SK-N-DZ (cell line): ENCODE measurements at regions not wholly inside any gene's neighbourhood (a gene's known extent, or its start where the extent isn't known, plus 50 kb on each side); places are given as distances from the start of the nearest gene placed in this dataset.
"Not testable (repeated sequence)": the region's sequence is repeated elsewhere in the genome, so short reads cannot be mapped to it uniquely, and the experiment has no call there.

Source experiments
- DNase-seq: peaks from one replicate; pipeline ENCODE4 v3.0.0-alpha.2; 2015; ENCODE audit warnings: low spot score

DNA sequence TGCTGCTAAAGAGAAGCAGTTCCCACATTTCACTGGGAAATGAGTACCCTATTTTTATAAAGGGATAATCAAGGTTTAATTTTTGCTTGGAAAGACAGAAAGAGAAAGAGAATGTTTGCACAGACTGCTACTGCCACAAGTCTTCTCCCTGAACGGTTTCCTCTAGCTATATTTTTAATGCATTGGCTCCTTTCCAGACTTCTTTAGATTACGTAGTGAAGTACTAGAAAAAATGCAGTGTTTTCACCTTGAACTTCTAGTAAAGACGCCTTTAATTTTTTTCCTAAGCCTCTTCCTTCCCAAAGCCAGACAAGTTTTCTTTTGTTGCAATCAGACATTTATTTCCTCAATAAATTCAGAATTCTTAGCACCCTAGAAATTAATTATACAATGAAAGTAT is 248.3 kb upstream of the CCDC54 start:
- DNase-seq: no peak

DNA sequence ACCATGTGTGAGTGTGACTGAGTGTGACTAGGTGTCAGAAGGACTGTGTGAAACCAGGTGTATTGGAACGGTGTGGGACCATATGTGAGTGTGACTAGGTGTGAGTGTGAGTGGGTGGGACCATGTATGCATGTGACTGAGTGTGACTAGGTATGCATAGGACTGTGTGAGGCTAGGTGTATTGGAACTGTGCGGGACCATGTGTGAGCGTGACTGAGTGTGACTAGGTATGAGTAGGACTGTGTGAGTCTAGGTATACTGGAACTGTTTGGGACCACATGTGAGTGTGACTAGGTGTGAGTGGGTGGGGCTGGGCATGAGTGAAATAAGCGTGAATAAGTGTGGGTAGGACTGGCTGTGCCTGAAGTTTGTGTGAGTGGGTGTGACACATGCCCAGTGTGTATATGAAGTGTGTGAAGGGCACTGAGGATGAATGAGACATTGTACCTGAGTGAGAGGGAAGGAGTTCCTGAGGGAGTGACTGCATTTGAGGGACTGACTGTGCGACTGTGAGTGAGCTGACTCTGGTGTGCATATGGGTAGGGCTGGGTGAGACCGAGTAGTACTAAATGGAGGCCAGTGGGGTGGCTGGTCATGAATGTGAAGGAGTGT is 247.0 kb upstream of the CCDC54 start:
- DNase-seq: no peak

DNA sequence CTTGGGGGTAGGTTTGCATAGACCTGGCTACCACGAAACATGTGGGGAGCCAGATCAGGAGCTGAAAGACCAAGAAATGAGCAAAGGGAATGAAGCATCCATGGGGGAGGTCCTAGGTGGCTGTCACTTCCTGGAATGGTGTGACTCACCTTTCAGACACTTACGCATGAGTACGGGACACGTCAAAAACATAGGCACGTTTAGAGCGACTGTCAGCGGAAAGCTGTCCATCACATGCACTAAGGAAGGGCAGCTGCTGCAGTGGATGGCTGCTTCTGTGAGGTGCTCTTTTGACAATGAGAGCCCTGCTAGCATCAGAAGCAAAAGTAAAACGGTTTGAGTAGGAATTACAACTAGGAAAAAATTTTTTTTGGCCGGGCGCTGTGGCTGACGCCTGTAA is 244.6 kb upstream of the CCDC54 start:
- DNase-seq: no peak

DNA sequence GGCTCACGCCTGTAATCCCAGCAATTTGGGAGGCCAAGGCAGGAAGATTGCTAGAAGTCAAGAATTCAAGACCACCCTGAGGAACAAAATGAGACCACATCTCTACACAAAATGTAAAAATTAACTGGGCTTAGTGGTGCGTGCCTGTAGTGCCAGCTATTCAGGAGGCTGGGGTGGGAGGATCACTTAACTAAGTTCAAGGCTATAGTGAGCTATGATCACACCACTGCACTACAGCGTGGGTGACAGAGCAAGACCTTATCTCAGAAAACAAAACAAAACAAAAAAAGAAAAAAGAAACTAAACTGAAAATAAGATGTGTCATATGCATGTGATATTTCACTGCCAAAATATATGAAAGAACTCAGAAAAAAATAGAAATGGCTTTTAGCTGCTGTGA is 243.3 kb upstream of the CCDC54 start:
- no peak for DNase-seq

DNA sequence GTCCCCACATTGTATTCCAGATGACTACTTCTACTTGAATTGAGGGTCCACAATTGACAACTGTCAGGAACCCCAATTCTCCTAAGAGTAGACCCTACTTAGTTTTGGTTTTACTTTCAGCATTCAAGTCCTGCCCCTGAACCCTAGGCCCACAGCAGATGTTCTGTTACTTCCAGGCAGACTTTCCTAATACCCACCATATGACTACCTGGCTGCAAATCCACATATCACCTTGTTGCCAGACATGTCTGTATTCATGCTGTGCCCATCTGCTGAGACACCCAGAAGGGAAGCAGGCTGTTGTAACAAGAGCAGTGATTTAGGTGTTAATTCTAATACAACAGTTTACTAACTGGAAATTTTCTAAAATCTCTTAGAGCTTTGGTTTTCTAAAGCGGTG is 235.1 kb upstream of the CCDC54 start:
- no peak for DNase-seq

DNA sequence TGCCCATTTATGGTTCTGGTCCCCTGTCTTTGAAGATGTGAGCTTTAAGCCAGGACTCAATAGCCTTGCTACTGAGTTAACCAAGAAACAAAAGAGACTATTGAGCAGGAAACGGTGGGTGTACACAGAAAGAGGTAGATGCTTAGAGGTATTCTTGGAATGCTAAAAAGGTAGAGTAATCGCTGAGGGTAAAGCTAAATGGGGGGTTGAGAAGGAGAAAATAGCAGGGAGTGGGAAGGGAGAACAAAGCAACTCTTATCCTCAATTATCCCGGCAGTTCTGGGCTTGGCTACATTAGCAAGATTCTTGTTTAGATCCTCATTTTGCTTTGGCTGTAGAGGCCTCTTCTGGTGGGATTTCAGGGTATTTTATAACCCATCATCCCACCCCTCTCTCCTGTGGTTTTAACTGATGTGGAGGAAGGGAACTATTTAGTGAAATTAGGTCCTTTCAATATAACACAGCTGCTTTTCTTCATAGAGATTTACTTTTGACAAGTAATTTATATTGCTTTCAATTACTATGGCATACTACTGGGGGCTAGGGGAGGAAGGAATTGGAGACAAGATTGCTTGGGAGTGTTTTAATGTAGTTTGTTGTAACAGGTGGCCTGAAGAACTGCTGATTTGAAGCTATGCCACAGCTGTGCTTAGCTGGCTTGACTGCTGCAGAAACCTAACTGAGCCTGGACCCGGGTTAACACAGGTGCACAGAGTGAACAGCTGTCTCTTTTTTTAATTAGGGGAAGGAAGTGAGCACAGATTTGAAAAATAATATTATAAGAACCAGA is 234.3 kb upstream of the CCDC54 start:
- DNase-seq: peak; percentile 46

DNA sequence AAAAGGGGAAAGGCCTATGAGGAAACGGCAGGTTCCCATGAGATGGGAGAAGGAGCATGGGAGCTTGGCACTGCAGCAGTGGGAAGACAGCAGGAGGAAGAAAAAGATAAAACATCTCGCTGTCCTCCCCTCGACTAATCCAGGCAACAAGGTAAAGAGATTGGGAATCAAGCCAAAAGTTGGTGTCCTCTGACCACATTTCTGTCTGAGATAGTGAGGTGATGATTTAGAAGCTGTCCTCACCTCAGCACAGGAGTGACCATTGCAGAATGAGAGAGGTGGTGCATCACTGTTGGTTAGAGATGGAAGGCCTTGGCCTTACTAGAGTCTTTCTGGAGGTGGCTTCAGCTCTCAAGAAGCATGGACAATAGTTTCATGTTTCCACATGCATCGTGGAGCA is 226.6 kb upstream of the CCDC54 start:
- no peak for DNase-seq

DNA sequence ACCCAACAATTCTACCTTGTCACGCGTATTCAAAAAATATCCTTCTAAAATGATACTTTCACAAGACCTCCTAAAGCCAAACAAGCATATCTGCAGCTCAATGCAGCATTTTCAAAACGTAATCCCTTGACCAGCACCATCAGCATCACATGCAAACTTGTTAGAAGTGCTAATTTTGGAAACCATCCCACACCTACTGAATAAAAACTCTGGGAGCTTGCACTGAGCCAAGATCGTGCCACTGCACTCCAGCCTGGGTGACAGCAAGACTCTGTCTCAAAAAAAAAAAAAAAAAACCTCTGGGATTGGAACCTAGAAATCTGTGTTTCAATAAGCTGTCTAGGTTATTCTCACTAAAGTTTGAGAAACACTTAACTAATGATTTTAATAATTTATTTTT is 223.3 kb upstream of the CCDC54 start:
- DNase-seq: no peak

DNA sequence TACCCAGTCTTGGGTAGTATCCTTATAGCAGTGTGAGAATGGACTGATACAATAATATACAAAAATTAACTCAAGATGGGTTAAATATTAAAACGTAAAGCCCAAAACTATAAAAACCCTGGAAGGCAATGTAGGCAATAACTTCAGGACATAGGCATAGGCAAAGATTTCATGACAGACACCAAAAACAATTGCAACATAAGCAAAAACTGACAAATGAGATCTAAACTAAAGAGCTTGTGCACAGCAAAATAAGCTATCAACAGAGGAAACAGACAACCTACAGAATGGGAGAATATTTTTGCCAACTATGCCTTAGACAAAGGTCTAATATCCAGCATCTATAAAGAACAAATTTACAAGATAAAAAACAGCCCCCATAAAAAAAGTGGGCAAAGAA is 204.8 kb upstream of the CCDC54 start:
- DNase-seq: no peak

DNA sequence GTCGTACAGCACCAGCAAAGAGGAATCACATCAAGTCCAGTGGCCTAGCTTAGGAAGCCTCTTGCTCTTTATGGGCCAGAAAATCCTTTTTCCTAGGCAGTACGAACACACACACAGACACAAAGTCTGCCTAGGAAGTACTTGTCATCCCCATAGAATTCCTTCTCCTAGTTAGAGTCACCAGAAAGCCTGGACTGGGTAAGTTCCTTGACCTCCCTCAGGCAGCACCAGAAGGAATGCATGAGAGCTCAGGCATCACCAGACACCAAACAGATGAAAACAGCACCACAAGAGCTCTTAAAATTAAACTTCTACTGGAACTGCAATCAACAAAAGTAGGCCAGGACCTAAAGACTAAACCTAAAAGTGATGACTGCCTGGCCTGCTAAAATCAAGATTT is 192.9 kb upstream of the CCDC54 start:
- no peak for DNase-seq

DNA sequence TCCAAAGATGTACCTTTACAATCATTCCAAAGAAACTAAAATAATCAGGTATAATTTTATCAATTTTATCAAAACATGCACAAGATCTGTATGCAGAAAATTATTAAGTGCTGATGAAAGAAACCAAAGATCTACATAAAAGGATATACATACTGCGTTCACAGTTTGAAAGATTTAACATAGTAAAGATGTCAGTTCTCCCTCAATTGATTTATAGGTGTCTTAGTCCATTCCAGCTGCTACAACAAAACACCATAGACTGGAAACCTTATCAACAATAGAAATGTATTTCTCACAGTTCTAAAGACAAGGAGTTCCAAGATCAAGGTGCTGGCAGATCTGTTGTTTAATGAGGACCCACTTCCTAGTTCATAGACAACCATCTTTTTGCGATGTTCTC is 189.0 kb upstream of the CCDC54 start:
- no peak for DNase-seq

DNA sequence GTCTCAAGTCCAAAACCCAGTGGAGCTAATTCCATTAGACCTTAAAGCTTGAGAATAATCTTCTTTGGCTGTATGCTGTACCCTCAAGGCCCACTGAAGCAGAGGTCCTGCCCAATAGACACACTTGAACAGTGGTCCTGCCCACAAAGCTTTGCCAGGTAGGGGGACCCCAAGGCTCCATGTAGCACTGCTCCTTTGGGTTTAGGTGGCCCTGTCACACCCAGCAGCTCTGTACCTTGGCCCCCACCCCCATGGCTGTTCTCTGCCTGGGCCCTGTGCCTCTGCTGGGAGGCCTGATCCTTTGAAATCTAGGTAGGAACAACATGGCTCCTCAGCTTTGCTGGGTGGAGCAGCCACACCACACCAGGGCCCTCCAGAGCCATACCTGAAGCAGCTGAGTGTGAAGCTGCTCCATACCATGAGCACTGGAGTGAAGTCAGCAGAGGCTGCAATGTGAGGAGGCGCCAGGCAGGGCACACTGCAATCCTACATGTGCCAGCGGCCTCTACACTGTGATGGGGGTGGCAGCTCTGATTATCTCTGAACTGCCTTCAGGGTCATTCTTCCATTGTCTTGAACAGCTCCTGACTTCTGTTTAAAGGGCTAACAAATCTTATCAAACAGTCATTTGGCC is 188.0 kb upstream of the CCDC54 start:
- DNase-seq: no peak

DNA sequence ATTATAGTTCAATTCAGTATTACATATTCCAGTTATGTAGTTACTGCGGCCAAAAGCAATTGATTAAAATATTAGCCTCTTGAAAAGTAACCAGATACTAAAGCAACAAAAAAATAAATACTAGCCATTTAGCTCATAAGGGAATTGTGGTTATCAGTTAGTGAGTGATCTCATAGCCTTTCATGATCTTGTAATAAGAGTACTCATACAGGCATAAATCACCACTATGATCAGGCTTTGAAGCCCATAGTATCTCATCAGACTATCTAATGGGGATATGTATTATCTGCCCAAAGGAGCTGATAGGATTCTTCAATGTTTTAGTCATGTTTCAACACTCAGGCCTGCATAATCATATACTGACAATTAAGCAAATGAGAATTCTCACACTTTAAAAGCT is 184.1 kb upstream of the CCDC54 start:
- no peak for DNase-seq

DNA sequence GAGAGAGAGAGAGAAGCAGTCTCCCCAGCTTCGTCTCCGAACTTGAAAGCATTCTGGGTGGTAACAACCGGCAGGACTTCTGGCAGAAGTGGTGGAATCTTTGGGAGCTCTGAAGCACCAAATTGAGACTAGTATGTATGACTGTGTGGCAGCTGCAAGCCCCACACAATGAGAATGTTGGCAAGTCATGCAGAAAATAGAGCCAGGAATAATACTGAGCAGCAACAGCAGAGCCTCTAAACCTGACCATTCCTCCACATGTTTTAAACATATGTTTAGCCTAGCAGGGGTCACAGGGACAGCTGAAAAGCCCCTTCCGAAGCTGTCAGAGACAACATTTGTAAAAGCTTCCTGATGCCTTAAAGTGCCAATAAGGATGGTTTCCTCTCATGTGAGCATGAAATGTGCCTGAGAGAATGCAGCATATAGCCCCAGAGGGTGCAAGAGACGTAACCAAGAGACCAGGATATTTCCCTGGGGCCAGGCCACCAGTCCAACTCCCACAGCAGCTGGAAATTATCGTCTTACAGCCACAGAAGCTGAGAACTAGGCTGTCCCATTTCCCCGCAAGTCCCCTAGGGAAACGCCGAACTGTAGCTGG is 178.6 kb upstream of the CCDC54 start:
- DNase-seq: no peak

DNA sequence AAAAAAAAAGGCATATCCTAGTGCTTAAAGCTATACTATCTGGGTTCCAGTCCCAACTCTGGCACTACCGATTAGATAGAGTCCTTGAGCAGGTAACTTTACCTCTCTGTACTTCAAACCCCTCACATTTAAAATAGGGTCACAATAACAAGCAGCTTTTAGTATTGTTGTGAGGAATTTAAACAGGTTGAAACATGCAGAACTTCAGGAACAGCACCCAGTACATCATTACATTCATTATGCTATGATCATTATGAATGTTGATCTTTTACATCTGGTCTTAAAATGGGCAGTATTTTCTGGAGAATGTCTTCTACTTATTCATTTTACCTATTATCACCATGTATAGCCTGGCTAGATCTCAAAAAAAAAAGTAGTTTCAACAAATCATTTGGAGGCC is 176.1 kb upstream of the CCDC54 start:
- DNase-seq: no peak

DNA sequence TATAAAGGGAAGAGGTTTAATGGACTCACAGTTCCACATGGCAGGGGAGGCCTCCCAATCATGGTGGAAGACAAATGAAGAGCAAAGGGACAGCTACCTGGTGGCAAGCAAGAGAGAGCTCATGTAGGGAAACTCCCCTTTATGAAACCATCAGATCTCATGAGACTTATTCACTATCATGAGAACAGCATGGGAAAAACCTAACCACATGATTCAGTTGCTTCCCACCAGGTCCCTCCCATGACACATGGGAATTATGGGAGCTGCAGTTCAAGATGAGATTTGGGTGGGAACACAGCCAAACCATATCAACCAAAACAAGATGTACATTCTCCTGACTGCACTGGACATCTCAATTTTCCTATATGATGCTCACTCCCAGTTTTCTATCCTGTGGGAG is 174.4 kb upstream of the CCDC54 start:
- DNase-seq: not testable (repeated sequence)

DNA sequence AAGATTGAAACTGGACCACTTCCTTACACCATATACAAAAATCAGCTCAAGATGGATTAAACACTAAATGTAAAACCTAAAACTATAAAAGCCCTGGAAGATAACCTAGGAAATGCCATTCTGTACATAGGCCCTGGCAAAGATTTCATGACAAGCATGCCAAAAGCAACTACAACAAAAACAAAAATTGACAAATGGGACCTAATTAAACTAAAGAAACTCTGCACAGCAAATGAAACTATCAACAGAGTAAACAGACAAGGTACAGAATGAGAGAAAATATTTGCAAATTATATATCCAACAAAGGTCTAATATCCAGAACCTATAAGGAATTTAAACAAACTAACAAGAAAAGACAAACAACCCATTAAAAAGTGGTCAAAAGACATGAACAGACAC is 173.1 kb upstream of the CCDC54 start:
- no peak for DNase-seq

DNA sequence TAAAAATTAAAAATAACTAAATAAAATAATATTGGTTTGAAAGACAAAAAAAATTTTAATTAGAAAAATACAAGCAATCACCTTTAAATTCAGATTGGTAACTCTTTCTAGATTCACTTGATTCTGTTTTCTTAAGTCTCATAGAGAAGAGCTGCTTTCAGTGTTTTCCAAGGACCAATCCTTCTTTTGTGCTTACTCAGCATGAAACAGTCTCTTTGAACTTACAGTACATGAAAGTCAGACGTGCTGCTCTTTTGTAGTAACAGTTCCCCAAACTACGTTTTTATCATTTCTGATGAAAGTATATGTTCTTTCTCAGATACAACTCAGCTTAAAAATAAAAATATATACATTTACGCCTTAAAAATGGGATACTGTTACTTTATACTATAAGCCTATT is 171.9 kb upstream of the CCDC54 start:
- DNase-seq: no peak

DNA sequence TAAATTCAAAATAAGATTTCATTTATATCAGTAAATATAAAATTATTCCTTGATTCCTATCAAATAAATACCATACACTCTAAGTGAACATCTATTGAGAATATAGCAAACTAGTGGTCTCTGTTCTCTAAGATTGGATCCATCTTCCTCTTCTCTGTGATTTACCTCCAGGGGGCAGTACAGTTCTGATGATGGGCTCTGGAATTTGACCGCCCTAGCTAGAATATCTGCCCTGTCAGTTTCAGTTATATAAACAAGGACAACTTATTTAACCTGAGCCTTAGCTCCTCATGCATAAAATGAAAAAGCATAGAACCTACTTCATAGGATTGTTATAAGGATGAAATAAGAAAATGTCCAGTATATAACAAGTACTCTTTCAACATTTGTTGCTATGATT is 171.1 kb upstream of the CCDC54 start:
- DNase-seq: peak; percentile 42

DNA sequence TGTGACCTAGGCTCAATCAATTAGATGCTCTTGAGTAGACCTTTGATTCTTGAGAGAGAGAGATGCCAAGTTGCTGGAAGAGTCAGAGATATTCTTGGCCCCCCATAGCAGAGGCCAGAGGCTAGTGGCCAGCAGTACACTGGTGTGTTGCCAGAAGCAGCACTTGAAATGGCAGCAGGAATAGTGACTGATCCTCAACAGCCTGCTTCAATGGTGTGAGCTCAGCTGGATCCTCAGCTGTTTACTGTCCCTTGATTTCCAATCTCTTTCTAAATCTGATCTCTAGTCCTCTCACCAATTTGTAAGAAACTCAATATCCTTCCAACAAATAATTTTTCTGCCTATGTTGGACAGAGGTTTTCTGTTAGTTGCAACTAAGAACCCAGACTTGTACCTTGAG is 170.3 kb upstream of the CCDC54 start:
- DNase-seq: no peak

DNA sequence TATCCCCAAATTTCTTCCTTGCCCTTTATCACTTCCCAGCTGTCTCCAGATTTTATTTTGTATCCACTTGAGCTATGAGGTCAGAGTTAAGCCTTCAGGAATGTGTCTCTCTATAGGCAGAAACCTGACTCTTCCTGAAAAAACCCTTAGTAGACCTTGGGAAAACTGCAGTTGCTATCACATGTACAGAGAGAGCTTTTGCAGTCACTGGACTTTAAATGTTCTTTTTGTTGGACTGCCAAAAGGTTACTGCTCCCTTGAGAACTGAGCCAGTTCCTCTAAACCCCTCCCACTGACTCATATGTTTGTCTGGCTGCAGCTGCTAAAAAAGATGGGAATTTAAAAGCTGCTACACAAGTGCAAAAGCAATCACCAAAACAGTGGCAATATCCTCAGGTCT is 169.1 kb upstream of the CCDC54 start:
- DNase-seq: no peak

DNA sequence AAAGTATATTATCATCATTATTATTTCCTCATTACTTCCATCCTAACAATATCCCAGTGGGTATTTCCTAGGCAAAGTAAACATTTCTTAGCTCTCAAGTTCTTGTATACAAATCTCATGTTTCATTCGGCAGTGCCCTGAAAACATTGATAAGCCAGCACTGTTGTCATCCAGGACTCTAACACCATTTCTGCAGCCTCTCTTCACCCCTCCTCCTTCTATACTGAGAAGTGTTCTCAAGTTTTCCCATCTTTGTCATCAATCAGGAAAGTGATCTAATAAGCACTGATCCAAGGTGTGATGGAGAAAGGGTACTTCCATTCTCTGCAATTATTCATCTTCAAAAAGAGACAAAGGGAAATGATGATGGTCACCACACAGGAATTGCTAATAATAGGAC is 168.4 kb upstream of the CCDC54 start:
- no peak for DNase-seq
